Small intestine (tissue), 7 donors: ENCODE measurements at regions not wholly inside any gene's neighbourhood (a gene's known extent, or its start where the extent isn't known, plus 50 kb on each side); places are given as distances from the start of the nearest gene placed in this dataset.

ENCODE experiments used
- DNase-seq, 2 donors: peaks; one replicate each; pipeline versions ENCODE4 v3.0.0 to v3.0.0-alpha.2; 2013
- FAIRE-seq: peaks from 2 replicates; lab custom pipeline; 2012; peaks lifted over from hg19 to GRCh38; lab: Jason Lieb, UNC
- H3K27ac ChIP-seq, 3 donors: one replicate each; pipeline ENCODE4 v1.5.1; 2013; ENCODE audit warnings: low read length in 2 of 3, mild to moderate bottlenecking in 2 of 3, control low read depth in 1 of 3, inconsistent platforms in 1 of 3, low read depth in 1 of 3, moderate library complexity in 1 of 3
- H3K27me3 ChIP-seq, 3 donors: one replicate each; pipeline ENCODE4 v1.6.1; 2013; ENCODE audit warnings: low read length in 3 of 3, inconsistent platforms in 1 of 3; ENCODE audit not compliant: control insufficient read depth in 3 of 3, insufficient read depth in 3 of 3
- H3K36me3 ChIP-seq, 3 donors: one replicate each; pipeline ENCODE4 v1.6.1; 2013; ENCODE audit warnings: low read length in 3 of 3, inconsistent platforms in 1 of 3, low read depth in 1 of 3, mild to moderate bottlenecking in 1 of 3, moderate library complexity in 1 of 3; ENCODE audit not compliant: control insufficient read depth in 3 of 3, insufficient read depth in 2 of 3
- H3K4me1 ChIP-seq, 3 donors: one replicate each; pipeline ENCODE4 v1.6.1; 2013; ENCODE audit warnings: low read length in 2 of 3, inconsistent platforms in 1 of 3, low read depth in 1 of 3, mild to moderate bottlenecking in 1 of 3, moderate library complexity in 1 of 3; ENCODE audit not compliant: control insufficient read depth in 3 of 3, insufficient read depth in 2 of 3
- H3K4me3 ChIP-seq, 3 donors: one replicate each; pipeline ENCODE4 v1.5.1; 2013; ENCODE audit warnings: low read length in 3 of 3, control low read depth in 1 of 3, inconsistent platforms in 1 of 3, low read depth in 1 of 3, mild to moderate bottlenecking in 1 of 3, moderate library complexity in 1 of 3
- H3K9me3 ChIP-seq, 2 donors: one replicate each; pipeline ENCODE4 v1.6.1; 2013; ENCODE audit warnings: low read depth in 1 of 2, low read length in 1 of 2; ENCODE audit not compliant: control insufficient read depth in 2 of 2, insufficient read depth in 1 of 2
- WGBS, 3 donors: extraction: QIAGEN DNeasy Blood & Tissue Kit; methylation state at CpG; one replicate each; pipeline ENCODE4 v1.1.7; 2013; 5-methylcytosine and 5-hydroxymethylcytosine counted together
- donor health status: healthy with polysubstance abuse.
- donor health status: control.
- donor health status: control.
- donor health status: Bipolar disorder and iron deficiency.
- donor health status: healthy.

- Histone ChIP-seq H3K36me3 (no peaks in the 10 kb centered on the region), H3K9me3 (no peaks in the 10 kb centered on the region), H3K27me3 (no peaks in the 10 kb centered on the region), H3K4me3 (no peak overlapping the region), H3K27ac (no peak overlapping the region), H3K4me1 (no peaks in the 10 kb centered on the region)
- FAIRE-seq = no peak
- no peak for DNase-seq
- WGBS, 3 donors = 69 to 81% (median 75%) methylated on average over 11 of the region's 11 CpGs
These were observed 364.2 kb downstream of the IRX2 start for GRCh38 chr5:2387250-2387633.

GRCh38 chr5:2385818-2386217, 365.7 kb downstream of the IRX2 start:
- H3K27me3 ChIP-seq = no peaks in the 10 kb centered on the region
- no peaks in the 10 kb centered on the region for H3K4me1 ChIP-seq
- no peaks in the 10 kb centered on the region for H3K36me3 ChIP-seq
- no peak overlapping the region for H3K27ac ChIP-seq
- no peak for DNase-seq
- WGBS, 3 donors = 49 to 73% (median 51%) methylated on average over 3 of the region's 3 CpGs
- FAIRE-seq = no peak
- H3K4me3 ChIP-seq = no peak overlapping the region
- no peaks in the 10 kb centered on the region for H3K9me3 ChIP-seq

- Histone ChIP-seq H3K27ac (no peak overlapping the region), H3K36me3 (no peaks in the 10 kb centered on the region), H3K9me3 (no peaks in the 10 kb centered on the region), H3K27me3 (no peaks in the 10 kb centered on the region), H3K4me1 (no peaks in the 10 kb centered on the region), H3K4me3 (no peak overlapping the region)
- DNase-seq (no peak), FAIRE-seq (no peak)
- WGBS, 3 donors = 71 to 75% (median 71%) methylated on average over 10 of the region's 10 CpGs
These were observed 367.8 kb downstream of the IRX2 start for GRCh38 chr5:2383698-2384065.

GRCh38 chr5:2382776-2383697, 368.4 kb downstream of the IRX2 start:
- Histone ChIP-seq H3K27ac (no peak overlapping the region), H3K9me3 (no peaks in the 10 kb centered on the region), H3K4me3 (no peak overlapping the region), H3K4me1 (no peaks in the 10 kb centered on the region), H3K36me3 (no peaks in the 10 kb centered on the region), H3K27me3 (no peaks in the 10 kb centered on the region)
- FAIRE-seq (no peak), DNase-seq (no peak)
- WGBS, 3 donors = 70 to 78% (median 71%) methylated on average over 20 of the region's 20 CpGs

- DNase-seq (no peak), FAIRE-seq (no peak)
- Histone ChIP-seq H3K36me3 (no peaks in the 10 kb centered on the region), H3K9me3 (no peaks in the 10 kb centered on the region), H3K27ac (no peak overlapping the region), H3K4me1 (no peaks in the 10 kb centered on the region), H3K4me3 (no peak overlapping the region), H3K27me3 (no peaks in the 10 kb centered on the region)
- 81 to 87% (median 83%) methylated on average over 5 of the region's 5 CpGs for WGBS, 3 donors
These were observed 369.6 kb downstream of the IRX2 start for GRCh38 chr5:2381861-2382260.

GRCh38 chr5:2381070-2381469, 370.4 kb downstream of the IRX2 start:
- H3K27ac ChIP-seq = no peak overlapping the region
- no peaks in the 10 kb centered on the region for H3K27me3 ChIP-seq
- no peaks in the 10 kb centered on the region for H3K9me3 ChIP-seq
- H3K36me3 ChIP-seq = no peaks in the 10 kb centered on the region
- DNase-seq = no peak
- FAIRE-seq = no peak
- no peaks in the 10 kb centered on the region for H3K4me1 ChIP-seq
- no peak overlapping the region for H3K4me3 ChIP-seq
- whole genome bisulfite sequencing, 3 donors = 78 to 82% (median 80%) methylated on average over 7 of the region's 7 CpGs

- H3K4me1 ChIP-seq = no peaks in the 10 kb centered on the region
- no peak overlapping the region for H3K4me3 ChIP-seq
- DNase-seq (no peak), FAIRE-seq (no peak)
- no peak overlapping the region for H3K27ac ChIP-seq
- 8 to 51% (median 13%) methylated on average over 1 of the region's 1 CpG for WGBS, 3 donors
- H3K27me3 ChIP-seq = no peaks in the 10 kb centered on the region
- H3K9me3 ChIP-seq = no peaks in the 10 kb centered on the region
- H3K36me3 ChIP-seq = no peaks in the 10 kb centered on the region
These were observed 372.5 kb downstream of the IRX2 start for GRCh38 chr5:2378976-2379375.

GRCh38 chr5:2378108-2378507, 373.4 kb downstream of the IRX2 start:
- DNase-seq (no peak), FAIRE-seq (no peak)
- Histone ChIP-seq H3K27ac (no peak overlapping the region), H3K36me3 (no peaks in the 10 kb centered on the region), H3K4me1 (no peaks in the 10 kb centered on the region), H3K27me3 (no peaks in the 10 kb centered on the region), H3K9me3 (no peaks in the 10 kb centered on the region), H3K4me3 (no peak overlapping the region)
- 35 to 55% (median 45%) methylated on average over 7 of the region's 7 CpGs for WGBS, 3 donors

- DNase-seq (no peak), FAIRE-seq (no peak)
- no peaks in the 10 kb centered on the region for H3K9me3 ChIP-seq
- H3K27ac ChIP-seq = no peak overlapping the region
- H3K27me3 ChIP-seq = no peaks in the 10 kb centered on the region
- no peaks in the 10 kb centered on the region for H3K4me1 ChIP-seq
- H3K36me3 ChIP-seq = no peaks in the 10 kb centered on the region
- 86 to 95% (median 91%) methylated on average over 6 of the region's 6 CpGs for WGBS, 3 donors
- H3K4me3 ChIP-seq = no peak overlapping the region
These were observed 375.0 kb downstream of the IRX2 start for GRCh38 chr5:2376486-2376885.
